GM10248 (cell line): ENCODE measurements at regions not wholly inside any gene's neighbourhood (a gene's known extent, or its start where the extent isn't known, plus 50 kb on each side); places are given as distances from the start of the nearest gene placed in this dataset.

Experiments used
- CTCF ChIA-PET: fragments of 300-600 bp; sonication (Branson Sonifier 250); formaldehyde crosslinking; extraction: SDS; loops from one replicate; lab custom pipeline; 2021; ENCODE audit warnings: antibody characterized with exemption; lab: Yijun Ruan, JAX
- POLR2A ChIA-PET: fragments of 350-650 bp; sonication (Branson Sonifier 250); formaldehyde crosslinking; extraction: SDS; loops from one replicate; lab custom pipeline; 2020; ENCODE audit warnings: antibody characterized with exemption; lab: Yijun Ruan, JAX
- DNase-seq: peaks from one replicate; pipeline ENCODE4 v3.0.0; 2012; ENCODE audit errors: extremely low spot score
- CTCF ChIP-seq: IDR thresholded peaks from 2 replicates; pipeline ENCODE4 v1.5.1; 2012; ENCODE audit warnings: mild to moderate bottlenecking, low read depth; ENCODE audit errors: extremely low read depth, missing control alignments, control extremely low read depth

- no peak for TF ChIP-seq CTCF
- DNase-seq: no peak
- CTCF ChIA-PET: no interaction called here
- POLR2A ChIA-PET: no interaction called here
Measured at GRCh38 chr5:2872676-2873075, 121.2 kb upstream of the IRX2 start.

GRCh38 chr5:2871282-2871681, 119.8 kb upstream of the IRX2 start:
- ChIA-PET POLR2A (no interaction called here), CTCF (no interaction called here)
- no peak for DNase-seq
- no peak for TF ChIP-seq CTCF

- no peak for TF ChIP-seq CTCF
- no peak for DNase-seq
- POLR2A ChIA-PET: no interaction called here
- CTCF ChIA-PET: no interaction called here
Measured at GRCh38 chr5:2869471-2869870, 118.0 kb upstream of the IRX2 start.

- no peak for TF ChIP-seq CTCF
Measured at GRCh38 chr5:2867373-2867933, 116.0 kb upstream of the IRX2 start.

GRCh38 chr5:2866662-2867372, 115.3 kb upstream of the IRX2 start:
- DNase-seq: no peak
- TF ChIP-seq CTCF: no peak
- ChIA-PET POLR2A (no interaction called here), CTCF (no interaction called here)

More at GRCh38 chr5:2867373-2867933, 116.0 kb upstream of the IRX2 start:
- CTCF ChIA-PET: no interaction called here
- DNase-seq: no peak
- POLR2A ChIA-PET: no interaction called here

- DNase-seq: no peak
- TF ChIP-seq CTCF: no peak
- ChIA-PET CTCF (no interaction called here), POLR2A (no interaction called here)
Measured at GRCh38 chr5:2865856-2866255, 114.4 kb upstream of the IRX2 start.
